Eye (tissue), 1 donor: ENCODE measurements at regions not wholly inside any gene's neighbourhood (a gene's known extent, or its start where the extent isn't known, plus 50 kb on each side); places are given as distances from the start of the nearest gene placed in this dataset.

ENCODE experiments used
- DNase-seq: peaks from one replicate; pipeline ENCODE4 v3.0.0-alpha.2; 2015

- DNase-seq: no peak
Observed at GRCh38 chrX:97666890-97667289, 783.2 kb downstream of the RPA4 start.

GRCh38 chrX:97668126-97668525, 784.4 kb downstream of the RPA4 start:
- no peak for DNase-seq

GRCh38 chrX:97672138-97672537, 788.4 kb downstream of the RPA4 start:
- DNase-seq: no peak

- DNase-seq: no peak
Observed at GRCh38 chrX:97672608-97673007, 788.9 kb downstream of the RPA4 start.

- no peak for DNase-seq
Observed at GRCh38 chrX:97673135-97673534, 789.4 kb downstream of the RPA4 start.

- peak; percentile 9 for DNase-seq
Observed at GRCh38 chrX:97682991-97683840, 799.5 kb downstream of the RPA4 start.

GRCh38 chrX:97685753-97686152, 802.0 kb downstream of the RPA4 start:
- DNase-seq: peak; percentile 21

- no peak for DNase-seq
Observed at GRCh38 chrX:97691901-97692455, 808.3 kb downstream of the RPA4 start.

- DNase-seq: no peak
Observed at GRCh38 chrX:97692575-97692974, 808.9 kb downstream of the RPA4 start.

- no peak for DNase-seq
Observed at GRCh38 chrX:97700547-97700946, 816.8 kb downstream of the RPA4 start.

GRCh38 chrX:97704474-97704873, 820.8 kb downstream of the RPA4 start:
- DNase-seq: no peak

GRCh38 chrX:97704881-97705280, 821.2 kb downstream of the RPA4 start:
- no peak for DNase-seq

GRCh38 chrX:97705936-97706335, 822.2 kb downstream of the RPA4 start:
- no peak for DNase-seq

- DNase-seq: no peak
Observed at GRCh38 chrX:97714072-97714471, 830.4 kb downstream of the RPA4 start.

GRCh38 chrX:97728215-97728614, 844.5 kb downstream of the RPA4 start:
- no peak for DNase-seq

- no peak for DNase-seq
Observed at GRCh38 chrX:97740044-97740443, 856.3 kb downstream of the RPA4 start.

- no peak for DNase-seq
Observed at GRCh38 chrX:97740886-97741285, 857.2 kb downstream of the RPA4 start.

GRCh38 chrX:97743014-97743413, 859.3 kb downstream of the RPA4 start:
- no peak for DNase-seq

- DNase-seq: no peak
Observed at GRCh38 chrX:97747346-97747745, 863.6 kb downstream of the RPA4 start.

GRCh38 chrX:97751016-97751415, 867.3 kb downstream of the RPA4 start:
- DNase-seq: no peak

- no peak for DNase-seq
Observed at GRCh38 chrX:97751735-97752134, 868.0 kb downstream of the RPA4 start.

- no peak for DNase-seq
Observed at GRCh38 chrX:97756879-97757278, 873.2 kb downstream of the RPA4 start.

GRCh38 chrX:97763391-97763790, 879.7 kb downstream of the RPA4 start:
- no peak for DNase-seq

- no peak for DNase-seq
Observed at GRCh38 chrX:97763981-97764380, 880.3 kb downstream of the RPA4 start.
